ENCODE measurements at regions not wholly inside any gene's neighbourhood (a gene's known extent, or its start where the extent isn't known, plus 50 kb on each side); places are given as distances from the start of the nearest gene placed in this dataset.
"Not testable (repeated sequence)": the region's sequence is repeated elsewhere in the genome, so short reads cannot be mapped to it uniquely, and the experiment has no call there.

DNA sequence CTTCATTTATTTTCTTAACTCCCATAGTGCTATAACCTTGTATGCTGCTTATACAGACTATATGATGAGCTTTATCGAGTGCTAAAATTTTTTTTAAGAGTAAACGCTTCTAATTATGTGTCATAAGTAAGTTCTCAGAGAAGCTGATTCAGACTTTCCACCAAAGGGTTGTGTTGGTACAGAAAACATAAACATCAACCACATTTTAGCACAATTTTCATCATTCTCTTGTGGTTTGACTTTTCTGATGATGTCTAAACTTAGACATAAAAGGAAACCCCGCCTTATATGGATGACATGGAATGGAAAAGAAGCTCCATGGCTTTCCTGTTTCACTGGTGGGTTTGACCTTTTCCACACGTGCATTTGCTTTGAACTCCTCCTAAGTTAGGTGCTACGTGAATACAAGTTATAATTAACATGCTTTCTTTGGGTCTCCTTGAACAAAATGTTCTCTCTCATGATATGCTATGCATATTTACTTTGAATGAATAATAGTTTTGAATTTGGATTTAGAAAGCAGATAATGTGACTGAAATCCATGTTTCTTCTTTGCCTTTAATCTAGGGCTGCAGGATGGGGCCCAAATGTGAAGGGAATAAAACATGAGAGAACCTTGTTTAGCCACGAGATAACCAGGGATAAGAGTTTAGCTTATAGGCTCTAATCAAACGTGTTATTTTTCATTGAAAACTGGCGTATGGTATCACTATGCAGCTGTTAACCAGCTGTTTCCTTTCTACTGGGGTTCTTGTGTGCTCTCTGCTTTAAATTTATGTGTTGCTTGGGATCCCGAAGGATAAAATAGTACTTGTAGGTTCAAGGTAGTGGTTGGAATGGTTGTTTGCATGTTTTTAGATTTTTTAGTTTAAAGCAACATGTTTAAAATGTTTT is 127.1 kb upstream of the AHI1 start:
- H3K9ac ChIP-seq (ENCODE audit: low read depth, low read length), result no peak overlapping the region
- H3K36me3 ChIP-seq (ENCODE audit: insufficient read depth, low read length), result no peaks in the 10 kb centered on the region
- no peaks in the 10 kb centered on the region for H3K4me1 ChIP-seq (ENCODE audit: insufficient read depth, low read length)
- H3K9me3 ChIP-seq (ENCODE audit: control insufficient read depth, insufficient read depth, low read length), result no peaks in the 10 kb centered on the region; the same call in 1 of the 2 replicates

GRCh38 chr6:135626001-135626400 is 128.5 kb upstream of the AHI1 start:
- H3K9me3 ChIP-seq (ENCODE audit: control insufficient read depth, insufficient read depth, low read length); H3K9ac ChIP-seq (ENCODE audit: low read depth, low read length); H3K4me1 ChIP-seq (ENCODE audit: insufficient read depth, low read length); H3K36me3 ChIP-seq (ENCODE audit: insufficient read depth, low read length): not testable (repeated sequence)

- Histone ChIP-seq H3K9me3 (ENCODE audit: control insufficient read depth, insufficient read depth, low read length) (no peaks in the 10 kb centered on the region; the same call in 1 of the 2 replicates), H3K9ac (ENCODE audit: low read depth, low read length) (no peak overlapping the region), H3K36me3 (ENCODE audit: insufficient read depth, low read length) (no peaks in the 10 kb centered on the region), H3K4me1 (ENCODE audit: insufficient read depth, low read length) (no peaks in the 10 kb centered on the region)
Measured at GRCh38 chr6:135627092-135627715, 129.7 kb upstream of the AHI1 start.

- Histone ChIP-seq H3K9ac (ENCODE audit: low read depth, low read length) (no peak overlapping the region), H3K4me1 (ENCODE audit: insufficient read depth, low read length) (no peaks in the 10 kb centered on the region), H3K9me3 (ENCODE audit: control insufficient read depth, insufficient read depth, low read length) (no peaks in the 10 kb centered on the region; the same call in 1 of the 2 replicates), H3K36me3 (ENCODE audit: insufficient read depth, low read length) (no peaks in the 10 kb centered on the region)
Measured at GRCh38 chr6:135630789-135631376, 133.3 kb upstream of the AHI1 start.

- Histone ChIP-seq H3K9me3 (ENCODE audit: control insufficient read depth, insufficient read depth, low read length) (no peaks in the 10 kb centered on the region), H3K36me3 (ENCODE audit: insufficient read depth, low read length) (no peaks in the 10 kb centered on the region), H3K9ac (ENCODE audit: low read depth, low read length) (no peak overlapping the region), H3K4me1 (ENCODE audit: insufficient read depth, low read length) (no peaks in the 10 kb centered on the region)
Measured at GRCh38 chr6:135631821-135632220, 134.3 kb upstream of the AHI1 start.

DNA sequence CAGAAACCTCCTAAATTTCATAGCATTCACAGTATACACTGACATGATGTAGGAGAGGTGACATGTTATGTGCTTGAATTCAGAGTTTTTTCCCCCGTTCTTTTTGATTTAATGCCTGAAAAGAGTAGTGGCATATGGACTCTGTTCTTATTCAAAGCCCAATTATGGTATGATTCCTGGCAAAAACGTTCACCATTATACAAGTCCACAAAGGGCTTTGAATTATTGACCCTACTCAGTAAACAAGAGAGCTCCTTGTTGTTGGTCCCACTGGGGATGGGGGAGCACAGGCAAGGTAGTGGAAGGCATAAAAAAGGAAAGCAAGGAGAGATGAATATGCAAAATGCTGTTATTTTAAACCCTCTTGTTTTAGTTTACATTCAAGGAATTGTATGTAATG is 136.0 kb upstream of the AHI1 start:
- H3K4me1 ChIP-seq (ENCODE audit: insufficient read depth, low read length), result no peaks in the 10 kb centered on the region
- no peaks in the 10 kb centered on the region for H3K36me3 ChIP-seq (ENCODE audit: insufficient read depth, low read length)
- H3K9me3 ChIP-seq (ENCODE audit: control insufficient read depth, insufficient read depth, low read length), result no peaks in the 10 kb centered on the region
- no peak overlapping the region for H3K9ac ChIP-seq (ENCODE audit: low read depth, low read length)

- Histone ChIP-seq H3K4me1 (ENCODE audit: insufficient read depth, low read length) (no peaks in the 10 kb centered on the region), H3K9ac (ENCODE audit: low read depth, low read length) (no peak overlapping the region), H3K9me3 (ENCODE audit: control insufficient read depth, insufficient read depth, low read length) (no peaks in the 10 kb centered on the region), H3K36me3 (ENCODE audit: insufficient read depth, low read length) (no peaks in the 10 kb centered on the region)
Measured at GRCh38 chr6:135637701-135638100, 140.2 kb upstream of the AHI1 start.

- H3K36me3 ChIP-seq (ENCODE audit: insufficient read depth, low read length), result no peaks in the 10 kb centered on the region
- H3K9me3 ChIP-seq (ENCODE audit: control insufficient read depth, insufficient read depth, low read length), result no peaks in the 10 kb centered on the region
- no peaks in the 10 kb centered on the region for H3K4me1 ChIP-seq (ENCODE audit: insufficient read depth, low read length)
Measured at GRCh38 chr6:135638108-135638507, 140.6 kb upstream of the AHI1 start.

GRCh38 chr6:135640048-135640447 is 142.5 kb upstream of the AHI1 start:
- no peak overlapping the region for H3K9ac ChIP-seq (ENCODE audit: low read depth, low read length)
- no peaks in the 10 kb centered on the region for H3K36me3 ChIP-seq (ENCODE audit: insufficient read depth, low read length)
- no peaks in the 10 kb centered on the region for H3K4me1 ChIP-seq (ENCODE audit: insufficient read depth, low read length)
- no peaks in the 10 kb centered on the region for H3K9me3 ChIP-seq (ENCODE audit: control insufficient read depth, insufficient read depth, low read length)

More at GRCh38 chr6:135638108-135638507, 140.6 kb upstream of the AHI1 start:
- H3K9ac ChIP-seq (ENCODE audit: low read depth, low read length), result no peak overlapping the region

GRCh38 chr6:135640449-135641111 is 143.0 kb upstream of the AHI1 start:
- no peak overlapping the region for H3K9ac ChIP-seq (ENCODE audit: low read depth, low read length)
- H3K4me1 ChIP-seq (ENCODE audit: insufficient read depth, low read length), result no peaks in the 10 kb centered on the region
- no peaks in the 10 kb centered on the region for H3K36me3 ChIP-seq (ENCODE audit: insufficient read depth, low read length)
- no peaks in the 10 kb centered on the region for H3K9me3 ChIP-seq (ENCODE audit: control insufficient read depth, insufficient read depth, low read length)

DNA sequence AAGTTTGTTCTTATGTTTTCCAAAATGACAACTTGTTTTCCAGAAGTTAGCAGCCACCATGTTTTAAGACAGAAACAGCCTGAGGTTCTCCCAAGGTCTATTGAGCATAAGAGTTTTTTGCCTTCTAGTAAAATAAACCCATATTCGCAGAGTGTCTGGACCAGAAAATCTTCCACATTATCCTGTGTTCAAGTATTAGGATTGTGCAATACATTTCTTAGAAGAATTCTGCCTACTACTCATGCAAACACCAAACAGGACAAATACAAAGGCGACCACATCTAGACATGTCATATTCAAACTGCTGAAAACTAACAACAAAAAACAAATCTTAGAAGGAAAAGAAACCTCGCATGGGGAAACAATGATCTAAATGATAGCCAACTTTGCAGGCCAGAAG is 145.4 kb upstream of the AHI1 start:
- Histone ChIP-seq H3K9me3 (ENCODE audit: control insufficient read depth, insufficient read depth, low read length) (no peaks in the 10 kb centered on the region), H3K4me1 (ENCODE audit: insufficient read depth, low read length) (no peaks in the 10 kb centered on the region), H3K36me3 (ENCODE audit: insufficient read depth, low read length) (no peaks in the 10 kb centered on the region), H3K9ac (ENCODE audit: low read depth, low read length) (no peak overlapping the region)

- H3K36me3 ChIP-seq (ENCODE audit: insufficient read depth, low read length), result no peaks in the 10 kb centered on the region
- H3K9ac ChIP-seq (ENCODE audit: low read depth, low read length), result no peak overlapping the region
- no peaks in the 10 kb centered on the region for H3K4me1 ChIP-seq (ENCODE audit: insufficient read depth, low read length)
- 0 out of 2 replicates have a peak, but pooled peaks cover 6% of the 10 kb centered on the region for H3K9me3 ChIP-seq (ENCODE audit: control insufficient read depth, insufficient read depth, low read length)
Measured at GRCh38 chr6:135644394-135644793, 146.9 kb upstream of the AHI1 start.

- Histone ChIP-seq H3K9ac (ENCODE audit: low read depth, low read length) (no peak overlapping the region), H3K36me3 (ENCODE audit: insufficient read depth, low read length) (no peaks in the 10 kb centered on the region), H3K9me3 (ENCODE audit: control insufficient read depth, insufficient read depth, low read length) (peaks cover 6% of the 10 kb centered on the region), H3K4me1 (ENCODE audit: insufficient read depth, low read length) (no peaks in the 10 kb centered on the region)
Measured at GRCh38 chr6:135647521-135647920, 150.0 kb upstream of the AHI1 start.

DNA sequence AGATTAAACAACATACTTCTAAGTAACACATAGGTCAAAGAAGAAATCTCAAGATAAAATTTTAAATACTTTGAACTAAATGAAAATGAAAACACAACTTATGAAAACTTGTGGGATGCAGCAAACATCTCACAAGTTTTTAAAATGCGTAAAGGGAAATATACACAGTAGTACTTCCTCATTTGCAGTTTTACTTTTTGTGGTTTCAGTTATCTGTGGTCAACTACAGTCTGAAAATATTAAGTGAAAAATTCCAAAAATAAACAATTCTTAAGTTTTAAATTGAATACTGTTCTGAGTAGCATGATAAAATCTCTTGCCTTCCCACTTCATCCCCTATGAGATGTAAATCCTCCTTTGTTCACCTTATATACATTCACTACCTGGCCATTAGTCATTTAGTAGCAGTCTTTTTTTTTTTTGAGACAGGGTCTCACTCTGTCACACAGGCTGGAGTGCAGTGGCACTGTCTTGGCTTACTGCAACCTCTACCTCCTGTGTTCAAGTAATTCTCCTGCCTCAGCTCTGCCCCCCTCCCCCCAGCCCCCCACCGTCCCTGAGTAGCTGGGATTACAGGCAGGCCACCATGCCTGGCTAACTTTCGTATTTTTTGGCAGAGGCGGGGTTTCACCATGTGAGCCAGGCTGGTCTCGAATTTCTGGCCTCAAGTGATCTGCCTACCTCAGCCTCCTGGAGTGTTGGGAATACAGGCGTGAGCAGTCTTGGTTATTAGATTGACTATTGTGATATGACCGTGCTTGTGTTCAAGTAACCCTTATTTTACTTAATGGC is 154.6 kb upstream of the AHI1 start:
- Histone ChIP-seq H3K36me3 (ENCODE audit: insufficient read depth, low read length) (no peaks in the 10 kb centered on the region), H3K4me1 (ENCODE audit: insufficient read depth, low read length) (no peaks in the 10 kb centered on the region), H3K9me3 (ENCODE audit: control insufficient read depth, insufficient read depth, low read length) (peaks cover 11% of the 10 kb centered on the region), H3K9ac (ENCODE audit: low read depth, low read length) (no peak overlapping the region)

Measured in ES-I3 (cell line).